Left ventricle myocardium inferior (tissue), 1 donor: ENCODE measurements at regions not wholly inside any gene's neighbourhood (a gene's known extent, or its start where the extent isn't known, plus 50 kb on each side); places are given as distances from the start of the nearest gene placed in this dataset.
A peak's percentile ranks its signal among the peaks of the same experiment; 100 is the strongest.

Experiments used
- DNase-seq: peaks from one replicate; pipeline ENCODE4 v3.0.0-alpha.2; 2020
- H3K27ac ChIP-seq: fragments of 200-600 bp; replicated peaks from 2 replicates; pipeline ENCODE4 v1.8.0; 2021
- H3K27me3 ChIP-seq: fragments of 200-600 bp; 2 replicates; pipeline ENCODE4 v1.8.0; 2021; ENCODE audit warnings: low read depth
- H3K36me3 ChIP-seq: fragments of 200-600 bp; 2 replicates; pipeline ENCODE4 v1.8.0; 2021
- H3K4me1 ChIP-seq: fragments of 200-600 bp; 2 replicates; pipeline ENCODE4 v1.8.0; 2021
- H3K4me3 ChIP-seq: fragments of 200-600 bp; 2 replicates; pipeline ENCODE4 v1.8.0; 2021; ENCODE audit warnings: mild to moderate bottlenecking, moderate library complexity
- H3K9me3 ChIP-seq: fragments of 200-600 bp; replicated peaks from 2 replicates; pipeline ENCODE4 v1.8.0; 2021
- CTCF ChIP-seq: fragments of 200-600 bp; IDR thresholded peaks from 2 replicates; pipeline ENCODE4 v1.8.0; 2021; ENCODE audit warnings: antibody characterized with exemption, mild to moderate bottlenecking, borderline replicate concordance
- intact Hi-C: fragments of 100-400 bp; cut with micrococcal nuclease; formaldehyde crosslinking; loops from one replicate; pipeline ENCODE4 v1.11.0; 2022
- donor health status: DM: no; HTN: yes; CAD: no; lungs with severe emphysema.

- Histone ChIP-seq H3K27me3 (no peaks in the 10 kb centered on the region), H3K36me3 (no peaks in the 10 kb centered on the region), H3K4me1 (peaks cover 10% of the 10 kb centered on the region), H3K4me3 (no peak overlapping the region), H3K27ac (no peak overlapping the region), H3K9me3 (no peaks in the 10 kb centered on the region)
- intact Hi-C loops = no loop called here
- no peak for TF ChIP-seq CTCF
- DNase-seq = no peak
Measured at GRCh38 chr13:99663185-99663825, 162.0 kb downstream of the TM9SF2 start.

GRCh38 chr13:99662678-99663077, 161.4 kb downstream of the TM9SF2 start:
- no peak overlapping the region for H3K27ac ChIP-seq
- no peak for TF ChIP-seq CTCF

GRCh38 chr13:99661791-99662190, 160.5 kb downstream of the TM9SF2 start:
- Histone ChIP-seq H3K36me3 (no peaks in the 10 kb centered on the region), H3K4me1 (peaks cover 19% of the 10 kb centered on the region), H3K27me3 (no peaks in the 10 kb centered on the region), H3K4me3 (no peak overlapping the region), H3K9me3 (no peaks in the 10 kb centered on the region), H3K27ac (no peak overlapping the region)
- DNase-seq = no peak
- TF ChIP-seq CTCF = no peak
- intact Hi-C loops = no loop called here

More at GRCh38 chr13:99662678-99663077, 161.4 kb downstream of the TM9SF2 start:
- no peak for DNase-seq
- H3K9me3 ChIP-seq = no peaks in the 10 kb centered on the region
- H3K36me3 ChIP-seq = no peaks in the 10 kb centered on the region
- no peaks in the 10 kb centered on the region for H3K27me3 ChIP-seq
- H3K4me3 ChIP-seq = no peak overlapping the region
- intact Hi-C loops = no loop called here
- peaks cover 17% of the 10 kb centered on the region for H3K4me1 ChIP-seq

- Histone ChIP-seq H3K27ac (no peak overlapping the region), H3K4me1 (peaks cover 28% of the 10 kb centered on the region)
Measured at GRCh38 chr13:99659866-99660554, 158.7 kb downstream of the TM9SF2 start.

GRCh38 chr13:99659226-99659625, 158.0 kb downstream of the TM9SF2 start:
- H3K27ac ChIP-seq = peak overlapping the region; percentile 91
- H3K4me3 ChIP-seq = no peak overlapping the region
- intact Hi-C loops = loop anchor here (5.0 to 10.0 kb wide), 2 partner anchors 256 to 578 kb away; no protein-coding TSS in a partner anchor
- H3K36me3 ChIP-seq = no peaks in the 10 kb centered on the region
- H3K9me3 ChIP-seq = no peaks in the 10 kb centered on the region
- peaks cover 28% of the 10 kb centered on the region for H3K4me1 ChIP-seq
- H3K27me3 ChIP-seq = no peaks in the 10 kb centered on the region
- no peak for TF ChIP-seq CTCF
- DNase-seq = no peak

More at GRCh38 chr13:99659866-99660554, 158.7 kb downstream of the TM9SF2 start:
- Histone ChIP-seq H3K4me3 (no peak overlapping the region), H3K9me3 (no peaks in the 10 kb centered on the region), H3K27me3 (no peaks in the 10 kb centered on the region), H3K36me3 (no peaks in the 10 kb centered on the region)
- TF ChIP-seq CTCF = no peak
- no peak for DNase-seq
- intact Hi-C loops = loop anchor here (5.0 to 10.0 kb wide), 2 partner anchors 255 to 577 kb away; no protein-coding TSS in a partner anchor
